ENCODE measurements at regions not wholly inside any gene's neighbourhood (a gene's known extent, or its start where the extent isn't known, plus 50 kb on each side); places are given as distances from the start of the nearest gene placed in this dataset.

DNA sequence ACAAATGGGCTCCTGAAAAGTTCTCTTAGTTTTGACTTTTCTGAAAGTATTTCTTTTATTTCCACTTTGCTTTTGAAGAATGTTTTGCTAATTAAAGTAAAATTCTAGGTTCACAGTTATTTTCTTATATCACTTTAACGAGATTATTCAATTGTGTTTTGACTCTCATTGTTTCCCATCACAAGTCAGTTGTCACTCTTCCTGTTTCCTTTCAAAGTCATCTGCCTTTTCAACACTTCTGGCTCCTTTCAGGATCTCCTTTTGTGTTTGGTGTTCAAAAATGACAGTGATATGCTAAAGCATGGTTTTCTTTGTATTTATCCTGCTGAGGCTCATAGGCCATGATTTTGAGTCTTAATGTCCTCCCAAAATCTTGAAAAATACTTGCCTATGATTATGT is 235.4 kb upstream of the TAS2R1 start:
- TF ChIP-seq, protein P1, sequence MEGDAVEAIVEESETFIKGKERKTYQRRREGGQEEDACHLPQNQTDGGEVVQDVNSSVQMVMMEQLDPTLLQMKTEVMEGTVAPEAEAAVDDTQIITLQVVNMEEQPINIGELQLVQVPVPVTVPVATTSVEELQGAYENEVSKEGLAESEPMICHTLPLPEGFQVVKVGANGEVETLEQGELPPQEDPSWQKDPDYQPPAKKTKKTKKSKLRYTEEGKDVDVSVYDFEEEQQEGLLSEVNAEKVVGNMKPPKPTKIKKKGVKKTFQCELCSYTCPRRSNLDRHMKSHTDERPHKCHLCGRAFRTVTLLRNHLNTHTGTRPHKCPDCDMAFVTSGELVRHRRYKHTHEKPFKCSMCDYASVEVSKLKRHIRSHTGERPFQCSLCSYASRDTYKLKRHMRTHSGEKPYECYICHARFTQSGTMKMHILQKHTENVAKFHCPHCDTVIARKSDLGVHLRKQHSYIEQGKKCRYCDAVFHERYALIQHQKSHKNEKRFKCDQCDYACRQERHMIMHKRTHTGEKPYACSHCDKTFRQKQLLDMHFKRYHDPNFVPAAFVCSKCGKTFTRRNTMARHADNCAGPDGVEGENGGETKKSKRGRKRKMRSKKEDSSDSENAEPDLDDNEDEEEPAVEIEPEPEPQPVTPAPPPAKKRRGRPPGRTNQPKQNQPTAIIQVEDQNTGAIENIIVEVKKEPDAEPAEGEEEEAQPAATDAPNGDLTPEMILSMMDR (IDR thresholded peaks at IDR 0.05; ENCODE audit: low read depth, low read length, missing input control), result no peak
- TF ChIP-seq YY1 (IDR thresholded peaks at IDR 0.05), result no peak
- no peak for TF ChIP-seq JUND (IDR thresholded peaks at IDR 0.05)
- TF ChIP-seq, protein P2, sequence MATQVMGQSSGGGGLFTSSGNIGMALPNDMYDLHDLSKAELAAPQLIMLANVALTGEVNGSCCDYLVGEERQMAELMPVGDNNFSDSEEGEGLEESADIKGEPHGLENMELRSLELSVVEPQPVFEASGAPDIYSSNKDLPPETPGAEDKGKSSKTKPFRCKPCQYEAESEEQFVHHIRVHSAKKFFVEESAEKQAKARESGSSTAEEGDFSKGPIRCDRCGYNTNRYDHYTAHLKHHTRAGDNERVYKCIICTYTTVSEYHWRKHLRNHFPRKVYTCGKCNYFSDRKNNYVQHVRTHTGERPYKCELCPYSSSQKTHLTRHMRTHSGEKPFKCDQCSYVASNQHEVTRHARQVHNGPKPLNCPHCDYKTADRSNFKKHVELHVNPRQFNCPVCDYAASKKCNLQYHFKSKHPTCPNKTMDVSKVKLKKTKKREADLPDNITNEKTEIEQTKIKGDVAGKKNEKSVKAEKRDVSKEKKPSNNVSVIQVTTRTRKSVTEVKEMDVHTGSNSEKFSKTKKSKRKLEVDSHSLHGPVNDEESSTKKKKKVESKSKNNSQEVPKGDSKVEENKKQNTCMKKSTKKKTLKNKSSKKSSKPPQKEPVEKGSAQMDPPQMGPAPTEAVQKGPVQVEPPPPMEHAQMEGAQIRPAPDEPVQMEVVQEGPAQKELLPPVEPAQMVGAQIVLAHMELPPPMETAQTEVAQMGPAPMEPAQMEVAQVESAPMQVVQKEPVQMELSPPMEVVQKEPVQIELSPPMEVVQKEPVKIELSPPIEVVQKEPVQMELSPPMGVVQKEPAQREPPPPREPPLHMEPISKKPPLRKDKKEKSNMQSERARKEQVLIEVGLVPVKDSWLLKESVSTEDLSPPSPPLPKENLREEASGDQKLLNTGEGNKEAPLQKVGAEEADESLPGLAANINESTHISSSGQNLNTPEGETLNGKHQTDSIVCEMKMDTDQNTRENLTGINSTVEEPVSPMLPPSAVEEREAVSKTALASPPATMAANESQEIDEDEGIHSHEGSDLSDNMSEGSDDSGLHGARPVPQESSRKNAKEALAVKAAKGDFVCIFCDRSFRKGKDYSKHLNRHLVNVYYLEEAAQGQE (IDR thresholded peaks at IDR 0.05), result no peak
- TF ChIP-seq, protein P3, sequence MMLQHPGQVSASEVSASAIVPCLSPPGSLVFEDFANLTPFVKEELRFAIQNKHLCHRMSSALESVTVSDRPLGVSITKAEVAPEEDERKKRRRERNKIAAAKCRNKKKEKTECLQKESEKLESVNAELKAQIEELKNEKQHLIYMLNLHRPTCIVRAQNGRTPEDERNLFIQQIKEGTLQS (IDR thresholded peaks at IDR 0.05), result no peak
